Testis (tissue), 2 donors: ENCODE measurements at regions not wholly inside any gene's neighbourhood (a gene's known extent, or its start where the extent isn't known, plus 50 kb on each side); places are given as distances from the start of the nearest gene placed in this dataset.
"Not testable (repeated sequence)": the region's sequence is repeated elsewhere in the genome, so short reads cannot be mapped to it uniquely, and the experiment has no call there.

Source experiments
- DNase-seq: peaks from one replicate; pipeline ENCODE4 v3.0.0-alpha.2; 2019
- H3K27ac ChIP-seq, 2 donors: fragments of 200-600 bp; sonication (generic); one replicate each; pipeline ENCODE4 v1.5.1; 2019
- H3K27me3 ChIP-seq: fragments of 200-600 bp; sonication (generic); one replicate; pipeline ENCODE4 v1.5.1; 2019
- H3K36me3 ChIP-seq: fragments of 200-600 bp; sonication (generic); one replicate; pipeline ENCODE4 v1.5.1; 2017; ENCODE audit warnings: low read depth; ENCODE audit errors: missing control alignments
- H3K4me1 ChIP-seq: fragments of 200-600 bp; sonication (generic); one replicate; pipeline ENCODE4 v1.5.1; 2019
- H3K4me3 ChIP-seq, 2 donors: fragments of 200-600 bp; sonication (generic); one replicate each; pipeline ENCODE4 v1.5.1; 2017 to 2019
- H3K9me3 ChIP-seq: fragments of 200-600 bp; sonication (generic); one replicate; pipeline ENCODE4 v1.5.1; 2017
- POLR2A ChIP-seq: fragments of 450-650 bp; IDR thresholded peaks from one replicate; pipeline ENCODE4 v1.6.1; 2017; ENCODE audit warnings: antibody characterized with exemption, mild to moderate bottlenecking, moderate library complexity
- WGBS, 2 donors: methylation state at CpG; one replicate each; pipeline ENCODE4 v1.1.5; 2018; 5-methylcytosine and 5-hydroxymethylcytosine counted together
- intact Hi-C: fragments of 100-400 bp; cut with DNase I; formaldehyde crosslinking; loops from one replicate; pipeline ENCODE4 v1.15.1; 2023; ENCODE audit warnings: low total_unique reads
- TF ChIP-seq, protein P1 (sequence below), 3 experiments: fragments of 450-650 bp in 2 of 3; fragments of 200-600 bp in 1 of 3; sonication (generic) in 1 of 3; IDR thresholded peaks; one replicate each; pipeline ENCODE4 v1.5.1; 2016 to 2019; ENCODE audit warnings: antibody characterized with exemption in 3 of 3, mild to moderate bottlenecking in 2 of 3, moderate library complexity in 1 of 3

DNA sequence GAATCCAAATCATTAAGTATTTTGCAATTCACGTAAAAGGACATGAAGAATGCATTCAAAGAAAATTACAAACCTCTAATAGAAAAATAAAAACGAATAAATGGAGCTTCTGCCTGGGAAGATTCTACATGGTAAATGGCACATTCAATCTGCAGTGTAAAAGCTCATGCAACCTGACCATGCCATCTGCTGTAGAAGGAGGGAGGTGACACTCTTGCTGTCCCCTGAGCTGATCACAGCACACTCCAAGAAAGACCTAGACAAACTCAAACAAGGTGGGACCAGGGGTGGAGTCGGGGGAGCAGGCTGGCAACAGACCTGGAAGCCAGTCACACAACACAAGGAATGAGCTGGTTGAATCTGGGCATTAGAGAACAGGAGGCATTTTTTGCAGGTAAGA, 101.8 kb downstream of the BDH1 start:
- DNase-seq, result no peak
- H3K36me3 ChIP-seq, result no peaks in the 10 kb centered on the region
- WGBS, 2 donors, result 58 to 69% methylated on average over 3 of the region's 3 CpGs
- H3K4me1 ChIP-seq, result no peaks in the 10 kb centered on the region
- no peak overlapping the region for H3K27ac ChIP-seq
- intact Hi-C loops, result no loop called here
- H3K4me3 ChIP-seq, result no peak overlapping the region
- no peaks in the 10 kb centered on the region for H3K9me3 ChIP-seq
- H3K27me3 ChIP-seq, result no peaks in the 10 kb centered on the region
- TF ChIP-seq POLR2A, result no peak
- TF ChIP-seq, protein P1, sequence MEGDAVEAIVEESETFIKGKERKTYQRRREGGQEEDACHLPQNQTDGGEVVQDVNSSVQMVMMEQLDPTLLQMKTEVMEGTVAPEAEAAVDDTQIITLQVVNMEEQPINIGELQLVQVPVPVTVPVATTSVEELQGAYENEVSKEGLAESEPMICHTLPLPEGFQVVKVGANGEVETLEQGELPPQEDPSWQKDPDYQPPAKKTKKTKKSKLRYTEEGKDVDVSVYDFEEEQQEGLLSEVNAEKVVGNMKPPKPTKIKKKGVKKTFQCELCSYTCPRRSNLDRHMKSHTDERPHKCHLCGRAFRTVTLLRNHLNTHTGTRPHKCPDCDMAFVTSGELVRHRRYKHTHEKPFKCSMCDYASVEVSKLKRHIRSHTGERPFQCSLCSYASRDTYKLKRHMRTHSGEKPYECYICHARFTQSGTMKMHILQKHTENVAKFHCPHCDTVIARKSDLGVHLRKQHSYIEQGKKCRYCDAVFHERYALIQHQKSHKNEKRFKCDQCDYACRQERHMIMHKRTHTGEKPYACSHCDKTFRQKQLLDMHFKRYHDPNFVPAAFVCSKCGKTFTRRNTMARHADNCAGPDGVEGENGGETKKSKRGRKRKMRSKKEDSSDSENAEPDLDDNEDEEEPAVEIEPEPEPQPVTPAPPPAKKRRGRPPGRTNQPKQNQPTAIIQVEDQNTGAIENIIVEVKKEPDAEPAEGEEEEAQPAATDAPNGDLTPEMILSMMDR (IDR thresholded peaks at IDR 0.05), result peak in 1 of 3 experiments; percentile 7

DNA sequence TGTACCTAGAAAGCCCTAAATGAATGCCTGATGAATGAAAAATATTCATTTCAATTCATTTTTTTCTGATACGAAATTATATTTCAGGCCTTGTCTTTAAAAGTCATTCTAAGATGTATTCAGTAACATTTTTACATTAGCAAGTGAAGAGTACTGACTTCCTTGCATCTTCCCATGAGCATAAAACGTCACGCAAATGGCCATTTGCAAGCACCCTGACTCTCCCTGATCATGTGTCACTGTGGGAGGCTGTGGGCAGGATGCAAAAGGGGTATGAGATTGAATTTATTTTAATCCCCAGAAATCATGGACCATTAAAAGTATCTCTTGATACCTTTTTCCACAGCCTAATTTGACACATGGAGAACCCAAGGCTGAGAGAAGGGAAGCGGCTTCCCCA, 105.0 kb downstream of the BDH1 start:
- DNase-seq, result no peak
- H3K4me3 ChIP-seq, result no peak overlapping the region
- WGBS, 2 donors, result 66 to 76% methylated on average over 4 of the region's 4 CpGs
- H3K9me3 ChIP-seq, result no peaks in the 10 kb centered on the region
- TF ChIP-seq, protein P1 (IDR thresholded peaks at IDR 0.05), result no peak
- no peak for TF ChIP-seq POLR2A
- no peaks in the 10 kb centered on the region for H3K4me1 ChIP-seq
- H3K36me3 ChIP-seq, result no peaks in the 10 kb centered on the region
- intact Hi-C loops, result no loop called here
- H3K27me3 ChIP-seq, result no peaks in the 10 kb centered on the region
- no peak overlapping the region for H3K27ac ChIP-seq

DNA sequence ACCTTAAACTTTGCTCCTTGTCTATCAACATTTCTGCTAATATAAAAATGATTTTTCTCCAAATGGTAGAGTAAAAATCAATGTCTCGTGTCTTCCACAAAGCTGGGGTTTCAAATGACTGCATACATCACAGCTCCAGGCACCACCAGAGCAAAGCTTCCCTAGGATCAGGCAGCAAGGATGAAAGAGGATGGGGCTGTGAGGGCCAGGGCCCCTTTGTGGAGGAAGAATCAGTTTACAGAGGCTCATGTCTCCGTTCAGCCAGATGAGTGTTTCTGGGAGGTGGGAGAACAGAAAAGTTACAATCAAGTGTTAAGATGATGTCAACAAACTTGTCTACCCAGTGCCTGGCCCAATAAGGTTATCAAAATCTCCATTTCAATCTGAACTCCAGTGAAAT, 105.5 kb downstream of the BDH1 start:
- no peaks in the 10 kb centered on the region for H3K9me3 ChIP-seq
- DNase-seq, result no peak
- no peaks in the 10 kb centered on the region for H3K27me3 ChIP-seq
- 59 to 62% methylated on average over 2 of the region's 2 CpGs for WGBS, 2 donors
- no peaks in the 10 kb centered on the region for H3K4me1 ChIP-seq
- no peak overlapping the region for H3K27ac ChIP-seq
- no peak for TF ChIP-seq POLR2A
- TF ChIP-seq, protein P1 (IDR thresholded peaks at IDR 0.05), result no peak
- intact Hi-C loops, result no loop called here
- H3K4me3 ChIP-seq, result no peak overlapping the region
- no peaks in the 10 kb centered on the region for H3K36me3 ChIP-seq

DNA sequence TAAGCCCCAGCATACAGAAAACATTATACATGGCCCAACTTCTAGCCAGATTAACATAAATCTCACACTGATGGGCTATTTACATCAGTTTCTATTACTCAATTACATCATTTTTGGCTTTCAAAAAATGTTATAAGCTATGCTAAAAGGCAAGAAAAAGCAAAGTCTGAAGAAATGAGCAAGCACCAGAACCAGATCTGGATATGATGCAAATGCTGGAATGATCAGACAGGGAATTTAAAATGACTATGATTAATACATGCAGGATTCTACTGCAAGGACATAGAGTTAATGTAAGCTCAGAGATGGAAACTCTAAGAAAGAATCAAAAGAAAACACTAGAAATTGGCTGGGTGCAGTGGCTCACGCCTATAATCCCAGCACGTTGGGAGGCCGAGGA, 106.6 kb downstream of the BDH1 start:
- 93% methylated on average over 3 of the region's 3 CpGs for WGBS, 2 donors
- H3K27me3 ChIP-seq, H3K36me3 ChIP-seq, H3K4me1 ChIP-seq, intact Hi-C loops, DNase-seq, H3K9me3 ChIP-seq, H3K27ac ChIP-seq, H3K4me3 ChIP-seq: not testable (repeated sequence)

DNA sequence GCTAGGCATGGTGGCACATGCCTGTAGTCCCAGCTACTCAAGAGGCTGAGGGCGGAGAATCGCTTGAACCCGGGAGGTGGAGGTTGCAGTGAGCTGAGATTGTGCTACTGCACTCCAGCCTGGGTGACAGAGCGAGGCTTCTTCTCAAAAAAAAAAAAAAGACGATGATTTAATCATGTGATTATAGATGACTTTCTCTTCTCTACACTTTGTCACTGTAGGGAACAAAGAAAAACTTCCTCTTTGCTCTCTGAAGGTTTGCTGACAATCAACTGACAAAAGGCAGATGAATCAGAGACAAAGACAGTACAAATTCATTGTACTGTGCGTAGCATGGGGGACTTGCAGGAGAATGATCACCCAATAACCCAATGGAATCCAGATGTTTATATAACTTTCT, 108.0 kb downstream of the BDH1 start:
- H3K9me3 ChIP-seq, H3K4me3 ChIP-seq, DNase-seq, H3K27ac ChIP-seq, intact Hi-C loops, H3K4me1 ChIP-seq, H3K27me3 ChIP-seq, H3K36me3 ChIP-seq: not testable (repeated sequence)
- WGBS, 2 donors, result 88 to 98% methylated on average over 6 of the region's 6 CpGs

DNA sequence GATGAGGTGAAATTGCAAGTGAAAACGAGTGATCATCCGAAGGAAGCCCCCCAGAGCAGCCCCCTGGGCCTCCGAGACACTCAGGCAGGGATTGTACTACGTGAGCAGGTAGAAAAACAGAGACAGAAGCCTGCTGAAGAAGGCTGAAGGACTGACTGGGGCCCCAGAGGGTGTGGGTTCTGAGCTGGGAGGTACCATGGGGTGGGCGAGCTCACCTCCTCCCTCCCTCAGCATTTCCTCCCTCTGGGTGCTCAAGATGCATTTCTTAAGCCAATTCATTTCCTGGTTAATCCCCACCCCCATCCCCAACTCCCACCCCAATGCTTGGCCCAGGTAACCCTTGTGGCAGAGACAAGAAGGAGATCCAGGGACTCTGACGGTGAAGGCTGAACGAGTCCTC, 108.7 kb downstream of the BDH1 start:
- 90 to 93% methylated on average over 7 of the region's 7 CpGs for WGBS, 2 donors
- DNase-seq, result no peak
- TF ChIP-seq POLR2A, result no peak
- TF ChIP-seq, protein P1 (IDR thresholded peaks at IDR 0.05), result no peak

More for the DNA sequence above, 108.7 kb downstream of the BDH1 start:
- Histone ChIP-seq H3K36me3 (no peaks in the 10 kb centered on the region), H3K9me3 (no peaks in the 10 kb centered on the region), H3K27me3 (no peaks in the 10 kb centered on the region), H3K27ac (no peak overlapping the region), H3K4me3 (no peak overlapping the region), H3K4me1 (no peaks in the 10 kb centered on the region)
- intact Hi-C loops, result no loop called here
